PC-9 (cell line): ENCODE measurements at regions not wholly inside any gene's neighbourhood (a gene's known extent, or its start where the extent isn't known, plus 50 kb on each side); places are given as distances from the start of the nearest gene placed in this dataset.

ENCODE experiments used
- CTCF ChIP-seq: fragments of 200-600 bp; sonication (generic); conservative IDR thresholded peaks from 2 replicates; pipeline ENCODE4 v1.6.1; 2017; ENCODE audit warnings: mixed run types, antibody characterized with exemption, mild to moderate bottlenecking, moderate library complexity
- EZH2 ChIP-seq: fragments of 200-600 bp; sonication (generic); IDR thresholded peaks from 2 replicates; pipeline ENCODE4 v1.8.0; 2017; ENCODE audit warnings: antibody characterized with exemption, low read depth

GRCh38 chr3:160618878-160619277 lies 53.5 kb upstream of the KPNA4 start:
- TF ChIP-seq CTCF (no peak), EZH2 (no peak)
